ENCODE measurements at regions not wholly inside any gene's neighbourhood (a gene's known extent, or its start where the extent isn't known, plus 50 kb on each side); places are given as distances from the start of the nearest gene placed in this dataset.

DNA sequence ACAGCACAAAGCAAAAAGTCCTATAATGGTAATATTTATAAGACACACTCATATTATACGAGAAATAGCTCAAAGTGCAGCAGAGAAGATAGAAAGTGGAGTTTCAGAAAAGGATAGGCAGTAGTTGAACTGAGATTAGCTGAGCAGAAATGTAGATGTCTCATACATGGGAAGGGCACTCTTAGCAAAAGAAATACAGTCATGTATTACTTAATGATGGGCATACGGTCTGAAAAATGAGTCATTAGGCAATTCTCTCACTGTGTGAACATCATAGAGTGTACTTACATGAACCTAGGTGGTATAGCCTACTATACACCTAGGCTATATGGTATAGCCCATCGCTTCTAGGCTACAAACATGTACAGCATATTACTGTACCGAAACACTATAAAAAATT is 671.3 kb downstream of the RPS29 start:
- TF ChIP-seq, protein P1, sequence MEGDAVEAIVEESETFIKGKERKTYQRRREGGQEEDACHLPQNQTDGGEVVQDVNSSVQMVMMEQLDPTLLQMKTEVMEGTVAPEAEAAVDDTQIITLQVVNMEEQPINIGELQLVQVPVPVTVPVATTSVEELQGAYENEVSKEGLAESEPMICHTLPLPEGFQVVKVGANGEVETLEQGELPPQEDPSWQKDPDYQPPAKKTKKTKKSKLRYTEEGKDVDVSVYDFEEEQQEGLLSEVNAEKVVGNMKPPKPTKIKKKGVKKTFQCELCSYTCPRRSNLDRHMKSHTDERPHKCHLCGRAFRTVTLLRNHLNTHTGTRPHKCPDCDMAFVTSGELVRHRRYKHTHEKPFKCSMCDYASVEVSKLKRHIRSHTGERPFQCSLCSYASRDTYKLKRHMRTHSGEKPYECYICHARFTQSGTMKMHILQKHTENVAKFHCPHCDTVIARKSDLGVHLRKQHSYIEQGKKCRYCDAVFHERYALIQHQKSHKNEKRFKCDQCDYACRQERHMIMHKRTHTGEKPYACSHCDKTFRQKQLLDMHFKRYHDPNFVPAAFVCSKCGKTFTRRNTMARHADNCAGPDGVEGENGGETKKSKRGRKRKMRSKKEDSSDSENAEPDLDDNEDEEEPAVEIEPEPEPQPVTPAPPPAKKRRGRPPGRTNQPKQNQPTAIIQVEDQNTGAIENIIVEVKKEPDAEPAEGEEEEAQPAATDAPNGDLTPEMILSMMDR (IDR thresholded peaks at IDR 0.05; ENCODE audit: partially characterized antibody, unreplicated experiment): no peak
- H3K36me3 Mint-ChIP-seq (ENCODE audit: unreplicated experiment): no peaks in the 10 kb centered on the region
- H3K4me1 Mint-ChIP-seq (ENCODE audit: low read depth, unreplicated experiment): no peaks in the 10 kb centered on the region
- H3K9me3 Mint-ChIP-seq (ENCODE audit: unreplicated experiment): no peaks in the 10 kb centered on the region
- no peak overlapping the region for H3K27ac Mint-ChIP-seq (ENCODE audit: unreplicated experiment)
- no peak for DNase-seq
- no peaks in the 10 kb centered on the region for H3K27me3 Mint-ChIP-seq (ENCODE audit: unreplicated experiment)
- H3K4me3 Mint-ChIP-seq (ENCODE audit: unreplicated experiment): no peak overlapping the region

DNA sequence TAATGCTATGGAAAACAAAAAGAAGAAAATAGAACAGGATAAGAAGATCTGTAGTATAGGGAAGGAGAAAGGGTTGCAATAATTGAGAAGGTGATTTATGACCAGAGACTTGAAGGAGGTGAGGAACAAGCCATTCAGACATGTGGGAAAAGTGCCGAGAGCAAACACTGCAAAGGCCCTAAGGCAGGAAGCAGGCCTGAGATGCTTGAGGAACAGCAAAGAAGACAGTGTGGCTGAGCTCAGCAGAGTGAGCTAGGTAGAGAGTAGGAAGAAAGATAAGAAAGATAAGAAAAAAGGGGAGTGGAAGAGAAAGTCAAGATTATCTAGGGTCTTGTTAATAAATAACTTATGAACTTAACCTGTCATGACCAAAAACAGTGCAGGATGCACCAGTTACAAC is 671.8 kb downstream of the RPS29 start:
- TF ChIP-seq, protein P1 (IDR thresholded peaks at IDR 0.05; ENCODE audit: partially characterized antibody, unreplicated experiment): no peak
- Mint-ChIP-seq H3K27me3 (ENCODE audit: unreplicated experiment) (no peaks in the 10 kb centered on the region), H3K27ac (ENCODE audit: unreplicated experiment) (no peak overlapping the region), H3K36me3 (ENCODE audit: unreplicated experiment) (no peaks in the 10 kb centered on the region), H3K4me1 (ENCODE audit: low read depth, unreplicated experiment) (no peaks in the 10 kb centered on the region), H3K9me3 (ENCODE audit: unreplicated experiment) (no peaks in the 10 kb centered on the region), H3K4me3 (ENCODE audit: unreplicated experiment) (no peak overlapping the region)
- DNase-seq: no peak

DNA sequence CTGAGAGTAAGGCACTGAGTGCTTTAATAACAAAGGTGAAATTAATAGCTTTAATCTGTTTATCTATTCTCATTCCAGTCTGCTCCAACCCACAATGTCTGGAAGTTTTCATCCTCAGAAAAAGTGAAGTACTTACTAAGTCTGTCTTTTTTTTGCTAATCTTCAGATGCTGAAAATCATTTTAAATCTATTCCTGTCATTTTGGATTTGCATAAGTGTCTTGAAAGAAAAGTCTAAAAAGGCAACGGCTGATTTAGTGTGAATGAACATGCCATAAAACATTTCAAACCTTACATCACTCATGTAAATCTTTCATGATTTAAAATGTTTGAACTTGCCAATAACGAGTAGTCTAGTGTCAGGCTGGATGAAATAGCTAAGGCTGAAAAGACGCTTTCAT is 685.6 kb downstream of the RPS29 start:
- TF ChIP-seq, protein P1 (IDR thresholded peaks at IDR 0.05; ENCODE audit: partially characterized antibody, unreplicated experiment): no peak
- H3K27ac Mint-ChIP-seq (ENCODE audit: unreplicated experiment): no peak overlapping the region
- no peaks in the 10 kb centered on the region for H3K27me3 Mint-ChIP-seq (ENCODE audit: unreplicated experiment)
- no peaks in the 10 kb centered on the region for H3K9me3 Mint-ChIP-seq (ENCODE audit: unreplicated experiment)
- H3K36me3 Mint-ChIP-seq (ENCODE audit: unreplicated experiment): no peaks in the 10 kb centered on the region
- no peak overlapping the region for H3K4me3 Mint-ChIP-seq (ENCODE audit: unreplicated experiment)
- DNase-seq: no peak
- H3K4me1 Mint-ChIP-seq (ENCODE audit: low read depth, unreplicated experiment): no peaks in the 10 kb centered on the region

DNA sequence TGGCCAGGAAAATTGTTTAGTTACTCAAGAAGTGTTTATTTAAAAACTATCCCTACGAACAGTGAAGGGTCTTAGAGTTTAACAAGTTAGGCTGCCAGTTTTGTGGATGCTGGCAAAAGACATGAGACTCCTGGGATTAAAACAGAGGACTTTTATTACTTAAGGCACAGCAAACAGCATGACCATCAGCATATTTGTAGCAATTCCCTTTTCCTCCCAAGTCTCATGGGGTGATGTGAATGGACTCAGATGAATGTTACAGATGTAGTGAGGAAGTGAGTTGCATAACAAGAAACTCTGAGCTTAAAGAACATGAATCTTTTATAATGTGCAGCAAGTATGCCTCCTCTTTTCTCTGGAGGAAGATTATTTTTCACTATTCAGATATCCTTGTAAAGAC is 695.8 kb downstream of the RPS29 start:
- DNase-seq: no peak
- H3K27me3 Mint-ChIP-seq (ENCODE audit: unreplicated experiment): no peaks in the 10 kb centered on the region
- no peak overlapping the region for H3K4me3 Mint-ChIP-seq (ENCODE audit: unreplicated experiment)
- no peak overlapping the region for H3K27ac Mint-ChIP-seq (ENCODE audit: unreplicated experiment)
- H3K36me3 Mint-ChIP-seq (ENCODE audit: unreplicated experiment): no peaks in the 10 kb centered on the region
- TF ChIP-seq, protein P1 (IDR thresholded peaks at IDR 0.05; ENCODE audit: partially characterized antibody, unreplicated experiment): no peak
- no peaks in the 10 kb centered on the region for H3K9me3 Mint-ChIP-seq (ENCODE audit: unreplicated experiment)
- H3K4me1 Mint-ChIP-seq (ENCODE audit: low read depth, unreplicated experiment): no peaks in the 10 kb centered on the region

GRCh38 chr14:48876806-48877340 is 709.3 kb downstream of the RPS29 start:
- no peaks in the 10 kb centered on the region for H3K27me3 Mint-ChIP-seq (ENCODE audit: unreplicated experiment)
- no peak for DNase-seq
- TF ChIP-seq, protein P1 (IDR thresholded peaks at IDR 0.05; ENCODE audit: partially characterized antibody, unreplicated experiment): no peak
- H3K9me3 Mint-ChIP-seq (ENCODE audit: unreplicated experiment): no peaks in the 10 kb centered on the region
- no peak overlapping the region for H3K4me3 Mint-ChIP-seq (ENCODE audit: unreplicated experiment)
- H3K4me1 Mint-ChIP-seq (ENCODE audit: low read depth, unreplicated experiment): no peaks in the 10 kb centered on the region
- no peak overlapping the region for H3K27ac Mint-ChIP-seq (ENCODE audit: unreplicated experiment)
- no peaks in the 10 kb centered on the region for H3K36me3 Mint-ChIP-seq (ENCODE audit: unreplicated experiment)

Measured in glutamatergic neuron (in vitro differentiated cells).